DOHH2 (cell line): ENCODE measurements at regions not wholly inside any gene's neighbourhood (a gene's known extent, or its start where the extent isn't known, plus 50 kb on each side); places are given as distances from the start of the nearest gene placed in this dataset.

Experiments
- H3F3A ChIP-seq: fragments of 200-600 bp; sonication (generic), shearing (Covaris generic); 2 replicates; pipeline ENCODE4 v1.6.0; 2016; ENCODE audit warnings: antibody characterized with exemption, mild to moderate bottlenecking; ENCODE audit not compliant: control insufficient read depth, insufficient read depth
- H3K27ac ChIP-seq: fragments of 200-600 bp; sonication (generic); 2 replicates; pipeline ENCODE4 v1.5.1; 2014; ENCODE audit warnings: low read depth, mild to moderate bottlenecking, low read length, moderate library complexity
- H3K27me3 ChIP-seq: fragments of 200-600 bp; sonication (generic); 2 replicates; pipeline ENCODE4 v1.6.1; 2014; ENCODE audit warnings: mild to moderate bottlenecking, low read length, mixed read lengths; ENCODE audit not compliant: control insufficient read depth
- H3K36me3 ChIP-seq: fragments of 200-600 bp; sonication (generic); 2 replicates; pipeline ENCODE4 v1.6.1; 2014; ENCODE audit warnings: mild to moderate bottlenecking, low read length, moderate library complexity, mixed read lengths; ENCODE audit not compliant: control insufficient read depth
- H3K4me1 ChIP-seq: fragments of 200-600 bp; sonication (generic); 2 replicates; pipeline ENCODE4 v1.6.1; 2014; ENCODE audit warnings: mild to moderate bottlenecking, low read length, mixed read lengths; ENCODE audit not compliant: control insufficient read depth
- H3K4me2 ChIP-seq: fragments of 200-600 bp; sonication (generic); 2 replicates; pipeline ENCODE4 v1.6.0; 2014; ENCODE audit warnings: mild to moderate bottlenecking, low read length, moderate library complexity
- H3K4me3 ChIP-seq: fragments of 200-600 bp; sonication (generic); 2 replicates; pipeline ENCODE4 v1.5.1; 2014; ENCODE audit warnings: mild to moderate bottlenecking, low read length, mixed read lengths
- H3K79me2 ChIP-seq: fragments of 200-600 bp; sonication (generic); 2 replicates; pipeline ENCODE4 v1.6.1; 2014; ENCODE audit warnings: mild to moderate bottlenecking, low read length, mixed read lengths; ENCODE audit not compliant: control insufficient read depth
- H3K9me2 ChIP-seq: fragments of 200-600 bp; sonication (generic); replicated peaks from 2 replicates; pipeline ENCODE4 v1.6.1; 2014; ENCODE audit warnings: mild to moderate bottlenecking, low read length, mixed read lengths; ENCODE audit not compliant: control insufficient read depth
- H3K9me3 ChIP-seq: fragments of 200-600 bp; sonication (generic); 2 replicates; pipeline ENCODE4 v1.6.1; 2014; ENCODE audit warnings: antibody characterized with exemption, low read length, mixed read lengths; ENCODE audit not compliant: control insufficient read depth, insufficient read depth
- H4K20me1 ChIP-seq: fragments of 200-600 bp; sonication (generic); 2 replicates; pipeline ENCODE4 v1.6.0; 2014; ENCODE audit warnings: low read depth, mild to moderate bottlenecking, antibody characterized with exemption, low read length, moderate library complexity; ENCODE audit not compliant: control insufficient read depth, insufficient read depth
- CTCF ChIP-seq: fragments of 200-600 bp; sonication (generic); IDR thresholded peaks from one replicate; pipeline ENCODE4 v1.5.1; 2014; ENCODE audit warnings: antibody characterized with exemption, mild to moderate bottlenecking, low read depth, low read length; ENCODE audit not compliant: poor library complexity, severe bottlenecking
- EZH2phosphoT487 ChIP-seq: fragments of 200-600 bp; sonication (generic); IDR thresholded peaks from 2 replicates; pipeline ENCODE4 v1.6.1; 2017; ENCODE audit warnings: borderline replicate concordance, mild to moderate bottlenecking, antibody characterized with exemption, low read length, moderate library complexity, mixed read lengths

GRCh38 chr9:34907044-34907443 lies 51.0 kb upstream of the PHF24 start:
- H3K4me3 ChIP-seq: no peak overlapping the region
- TF ChIP-seq EZH2phosphoT487 (no peak), CTCF (no peak)
- H4K20me1 ChIP-seq: no peaks in the 10 kb centered on the region

GRCh38 chr9:34899535-34900158 lies 58.4 kb upstream of the PHF24 start:
- no peaks in the 10 kb centered on the region for H3K4me1 ChIP-seq
- H3F3A ChIP-seq: no peaks in the 10 kb centered on the region
- no peaks in the 10 kb centered on the region for H3K9me3 ChIP-seq
- H3K4me2 ChIP-seq: no peak overlapping the region
- H3K9me2 ChIP-seq: no peaks in the 10 kb centered on the region
- TF ChIP-seq CTCF (peak; percentile 79), EZH2phosphoT487 (no peak)
- no peaks in the 10 kb centered on the region for H4K20me1 ChIP-seq
- H3K27me3 ChIP-seq: peaks cover 18% of the 10 kb centered on the region
- H3K27ac ChIP-seq: no peak overlapping the region
- no peak overlapping the region for H3K4me3 ChIP-seq
- H3K36me3 ChIP-seq: no peaks in the 10 kb centered on the region
- no peaks in the 10 kb centered on the region for H3K79me2 ChIP-seq

More at GRCh38 chr9:34907044-34907443, 51.0 kb upstream of the PHF24 start:
- Histone ChIP-seq H3F3A (no peaks in the 10 kb centered on the region), H3K79me2 (no peaks in the 10 kb centered on the region), H3K9me3 (no peaks in the 10 kb centered on the region), H3K4me2 (no peak overlapping the region), H3K27ac (no peak overlapping the region), H3K9me2 (no peaks in the 10 kb centered on the region), H3K4me1 (no peaks in the 10 kb centered on the region), H3K36me3 (no peaks in the 10 kb centered on the region), H3K27me3 (peaks cover 7% of the 10 kb centered on the region; the same call in 1 of the 2 replicates)

GRCh38 chr9:34898846-34899245 lies 59.2 kb upstream of the PHF24 start:
- no peak overlapping the region for H3K4me2 ChIP-seq
- no peaks in the 10 kb centered on the region for H3F3A ChIP-seq
- peaks cover 20% of the 10 kb centered on the region for H3K27me3 ChIP-seq
- H3K9me2 ChIP-seq: no peaks in the 10 kb centered on the region
- no peak overlapping the region for H3K27ac ChIP-seq
- H3K4me3 ChIP-seq: no peak overlapping the region
- no peaks in the 10 kb centered on the region for H3K79me2 ChIP-seq
- no peak for TF ChIP-seq EZH2phosphoT487
- TF ChIP-seq CTCF: no peak
- no peaks in the 10 kb centered on the region for H4K20me1 ChIP-seq
- H3K36me3 ChIP-seq: no peaks in the 10 kb centered on the region
- no peaks in the 10 kb centered on the region for H3K4me1 ChIP-seq
- no peaks in the 10 kb centered on the region for H3K9me3 ChIP-seq
